Nephron progenitor cell (in vitro differentiated cells): ENCODE measurements at regions not wholly inside any gene's neighbourhood (a gene's known extent, or its start where the extent isn't known, plus 50 kb on each side); places are given as distances from the start of the nearest gene placed in this dataset.

Experiments
- DNase-seq: peaks from one replicate; pipeline ENCODE4 v3.0.0; 2021
- H3K27ac Mint-ChIP-seq: 2 replicates; pipeline ENCODE4 v1.8.0; 2021; ENCODE audit warnings: mild to moderate bottlenecking, moderate library complexity, mixed read lengths
- H3K27me3 Mint-ChIP-seq: 2 replicates; pipeline ENCODE4 v1.8.0; 2021; ENCODE audit warnings: mild to moderate bottlenecking, low read depth, mixed read lengths; ENCODE audit not compliant: poor library complexity
- H3K36me3 Mint-ChIP-seq: 2 replicates; pipeline ENCODE4 v1.8.0; 2021; ENCODE audit warnings: low read depth, mixed read lengths
- H3K4me1 Mint-ChIP-seq: 2 replicates; pipeline ENCODE4 v1.8.0; 2021; ENCODE audit warnings: mixed read lengths
- H3K4me3 Mint-ChIP-seq: 2 replicates; pipeline ENCODE4 v1.8.0; 2021; ENCODE audit warnings: mild to moderate bottlenecking, moderate library complexity, mixed read lengths
- H3K9me3 Mint-ChIP-seq: 2 replicates; pipeline ENCODE4 v1.8.0; 2021; ENCODE audit warnings: mild to moderate bottlenecking, moderate library complexity, mixed read lengths
- CTCF ChIP-seq: fragments of 200-600 bp; sonication (generic); IDR thresholded peaks from 2 replicates; pipeline ENCODE4 v1.5.0; 2021; ENCODE audit warnings: antibody characterized with exemption

GRCh38 chr2:75922191-75922590 is 211.5 kb upstream of the GCFC2 start:
- DNase-seq = no peak
- no peak for TF ChIP-seq CTCF
- H3K4me1 Mint-ChIP-seq = peaks cover 7% of the 10 kb centered on the region
- peaks cover 2% of the 10 kb centered on the region for H3K27me3 Mint-ChIP-seq
- H3K9me3 Mint-ChIP-seq = no peaks in the 10 kb centered on the region
- no peak overlapping the region for H3K4me3 Mint-ChIP-seq
- no peak overlapping the region for H3K27ac Mint-ChIP-seq
- no peaks in the 10 kb centered on the region for H3K36me3 Mint-ChIP-seq

GRCh38 chr2:75920859-75921551 is 210.3 kb upstream of the GCFC2 start:
- DNase-seq = no peak
- Mint-ChIP-seq H3K4me1 (peaks cover 7% of the 10 kb centered on the region), H3K9me3 (no peaks in the 10 kb centered on the region), H3K27me3 (peaks cover 2% of the 10 kb centered on the region), H3K27ac (no peak overlapping the region), H3K4me3 (peak overlapping the region; percentile 12), H3K36me3 (no peaks in the 10 kb centered on the region)
- no peak for TF ChIP-seq CTCF

- no peak for TF ChIP-seq CTCF
- Mint-ChIP-seq H3K27me3 (no peaks in the 10 kb centered on the region), H3K27ac (no peak overlapping the region), H3K36me3 (no peaks in the 10 kb centered on the region), H3K4me3 (no peak overlapping the region), H3K4me1 (peaks cover 3% of the 10 kb centered on the region), H3K9me3 (no peaks in the 10 kb centered on the region)
- no peak for DNase-seq
Measured at GRCh38 chr2:75915851-75916634, 205.3 kb upstream of the GCFC2 start.

DNA sequence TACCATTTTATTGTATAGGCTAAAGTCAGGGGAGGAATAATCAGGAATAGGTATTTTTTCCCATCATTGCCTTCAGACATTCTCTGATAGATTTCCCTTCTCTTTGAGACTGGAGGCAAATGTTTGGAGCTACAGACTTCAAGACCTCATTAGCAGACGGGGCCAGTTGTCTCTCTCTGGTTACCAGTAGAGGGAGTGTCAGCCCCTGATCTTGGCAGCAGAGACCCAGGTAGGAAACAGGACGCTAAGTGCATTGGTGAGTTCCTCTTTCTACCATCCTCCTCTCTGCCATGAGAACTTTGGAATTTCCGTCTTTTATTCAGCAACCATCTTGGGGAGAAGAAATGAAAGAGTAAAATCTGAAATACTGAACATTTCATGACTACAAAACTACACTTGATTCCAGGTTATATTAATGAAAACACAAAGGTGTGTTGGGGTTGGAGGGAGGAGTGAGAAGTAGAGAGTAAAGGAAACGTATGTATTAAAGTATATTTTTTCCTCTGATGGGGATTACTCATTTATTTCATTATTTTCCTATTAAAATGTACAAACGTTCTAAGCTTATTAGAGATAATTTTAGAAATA is 186.2 kb upstream of the GCFC2 start:
- Mint-ChIP-seq H3K4me3 (no peak overlapping the region), H3K4me1 (no peaks in the 10 kb centered on the region), H3K36me3 (no peaks in the 10 kb centered on the region), H3K27ac (peak overlapping the region; percentile 14), H3K27me3 (no peaks in the 10 kb centered on the region), H3K9me3 (no peaks in the 10 kb centered on the region)
- peak; percentile 66 for TF ChIP-seq CTCF
- peak; percentile 43 for DNase-seq

DNA sequence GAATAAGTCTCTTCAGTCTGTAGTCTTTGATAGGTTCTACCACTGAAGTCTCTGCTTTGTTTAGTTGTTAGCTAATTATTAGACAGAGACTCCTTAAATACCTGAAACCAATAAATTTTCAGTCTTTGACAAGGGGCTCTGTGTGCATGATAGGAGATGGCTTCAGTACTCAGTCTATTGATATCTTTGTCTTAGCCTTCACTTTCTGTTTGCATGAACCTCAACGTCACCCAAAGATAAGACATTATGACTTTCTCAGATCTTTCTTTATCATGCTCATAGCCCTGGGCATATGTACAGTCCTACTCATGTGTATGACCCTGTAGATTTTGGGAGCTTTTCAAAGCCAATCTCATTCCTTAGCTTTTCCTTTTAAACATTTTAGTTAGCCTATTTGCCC is 183.5 kb upstream of the GCFC2 start:
- no peaks in the 10 kb centered on the region for H3K9me3 Mint-ChIP-seq
- no peaks in the 10 kb centered on the region for H3K27me3 Mint-ChIP-seq
- TF ChIP-seq CTCF = no peak
- DNase-seq = no peak
- H3K4me1 Mint-ChIP-seq = no peaks in the 10 kb centered on the region
- no peak overlapping the region for H3K27ac Mint-ChIP-seq
- H3K4me3 Mint-ChIP-seq = no peak overlapping the region
- H3K36me3 Mint-ChIP-seq = no peaks in the 10 kb centered on the region
